GM12878 (cell line): ENCODE measurements at regions not wholly inside any gene's neighbourhood (a gene's known extent, or its start where the extent isn't known, plus 50 kb on each side); places are given as distances from the start of the nearest gene placed in this dataset.

Experiments
- ATAC-seq: fragments of 200-7000 bp; cut with Tn5 transposase; 3 replicates; pipeline ENCODE4 v1.9.1; 2020; ENCODE audit warnings: mild to moderate bottlenecking, moderate library complexity
- BruUV-seq: library from RNA; stranded (reverse); fragments of 400-500 nt; replicated peaks from 2 replicates; lab custom pipeline; 2021; lab: Mats Ljungman, UMichigan
- CTCF ChIA-PET: fragments of 300-600 bp; sonication (Branson Sonifier 250); formaldehyde crosslinking; extraction: SDS; loops from one replicate; lab custom pipeline; 2021; ENCODE audit warnings: inconsistent platforms; lab: Yijun Ruan, JAX
- POLR2A ChIA-PET: fragments of 350-600 bp; formaldehyde crosslinking; extraction: SDS; loops from one replicate; lab custom pipeline; 2021; ENCODE audit warnings: inconsistent platforms; lab: Charles Lee
- RAD21 ChIA-PET: fragments of 300-600 bp; sonication (Branson Sonifier 250); formaldehyde crosslinking; loops from one replicate; lab custom pipeline; 2023; ENCODE audit warnings: antibody characterized with exemption; ENCODE audit not compliant: unreplicated experiment; lab: Charles Lee
- SMC1A ChIA-PET: fragments of 300-600 bp; sonication (Branson Sonifier 250); formaldehyde crosslinking; loops from one replicate; lab custom pipeline; 2023; ENCODE audit not compliant: unreplicated experiment, uncharacterized antibody; lab: Charles Lee
- DNase-seq: peaks from one replicate; pipeline ENCODE4 v3.0.0-alpha.2; 2011; ENCODE audit warnings: low read depth, low spot score
- FAIRE-seq: peaks from 3 replicates; lab custom pipeline; 2011; peaks lifted over from hg19 to GRCh38; lab: Jason Lieb, UNC
- H2AFZ ChIP-seq: 2 replicates; pipeline ENCODE4 v1.6.0; 2011; ENCODE audit warnings: low read depth, low read length, control low read depth; ENCODE audit not compliant: control insufficient read depth
- H3K27ac ChIP-seq: 2 replicates; pipeline ENCODE4 v1.5.1; 2011; ENCODE audit warnings: control low read depth; ENCODE audit not compliant: control insufficient read depth, insufficient read depth
- H3K27me3 ChIP-seq, 2 experiments: replicated peaks in 1 of 2; 2 replicates each; pipeline versions ENCODE4 v1.6.0 to v1.6.1; 2011; ENCODE audit warnings: low read length in 1 of 2; ENCODE audit not compliant: control insufficient read depth in 2 of 2, insufficient read depth in 2 of 2
- H3K36me3 ChIP-seq, 2 experiments: 2 replicates each; pipeline ENCODE4 v1.5.1; 2011; ENCODE audit warnings: low read length in 1 of 2; ENCODE audit not compliant: control insufficient read depth in 2 of 2, insufficient read depth in 2 of 2
- H3K4me1 ChIP-seq: 2 replicates; pipeline ENCODE4 v1.6.1; 2011; ENCODE audit warnings: mild to moderate bottlenecking, low read length, moderate library complexity, mixed read lengths; ENCODE audit not compliant: control insufficient read depth, insufficient read depth
- H3K4me2 ChIP-seq: 2 replicates; pipeline ENCODE4 v1.6.0; 2011; ENCODE audit warnings: control low read depth; ENCODE audit not compliant: control insufficient read depth, insufficient read depth
- H3K4me3 ChIP-seq: fragments of 200-600 bp; sonication (generic); 2 replicates; pipeline ENCODE4 v1.5.1; 2016
- H3K79me2 ChIP-seq: 2 replicates; pipeline ENCODE4 v1.6.0; 2011; ENCODE audit warnings: low read length; ENCODE audit not compliant: control insufficient read depth, insufficient read depth
- H3K9ac ChIP-seq: 2 replicates; pipeline ENCODE4 v1.8.0; 2011; ENCODE audit warnings: low read length, control low read depth, mixed read lengths; ENCODE audit not compliant: control insufficient read depth, insufficient read depth
- H3K9me3 ChIP-seq: replicated peaks from 3 replicates; pipeline ENCODE4 v1.5.1; 2011; ENCODE audit warnings: mild to moderate bottlenecking, low read length; ENCODE audit not compliant: control insufficient read depth, insufficient read depth
- H4K20me1 ChIP-seq: 2 replicates; pipeline ENCODE4 v1.6.0; 2011; ENCODE audit not compliant: control insufficient read depth, insufficient read depth
- ATF7 ChIP-seq: fragments of 450-650 bp; IDR thresholded peaks from 2 replicates; pipeline ENCODE4 v1.6.1; 2016; ENCODE audit warnings: low read depth, mild to moderate bottlenecking
- BMI1 ChIP-seq: fragments of 450-650 bp; IDR thresholded peaks from 2 replicates; pipeline ENCODE4 v1.6.1; 2016; ENCODE audit warnings: mild to moderate bottlenecking, moderate library complexity, borderline replicate concordance
- CHD4 ChIP-seq: fragments of 200-600 bp; sonication (generic); IDR thresholded peaks from 2 replicates; pipeline ENCODE4 v1.6.1; 2016; ENCODE audit warnings: mild to moderate bottlenecking
- JUNB ChIP-seq: IDR thresholded peaks from 2 replicates; pipeline ENCODE4 v1.6.1; 2016; ENCODE audit warnings: antibody characterized with exemption, mild to moderate bottlenecking
- PAX8 ChIP-seq: fragments of 450-650 bp; IDR thresholded peaks from 2 replicates; pipeline ENCODE4 v1.6.1; 2017; ENCODE audit warnings: mild to moderate bottlenecking, moderate library complexity
- TARDBP ChIP-seq: IDR thresholded peaks from 2 replicates; pipeline ENCODE4 v1.6.1; 2016; ENCODE audit warnings: borderline replicate concordance
- ZZZ3 ChIP-seq: IDR thresholded peaks from 2 replicates; pipeline ENCODE4 v1.6.1; 2011; ENCODE audit warnings: low read depth; ENCODE audit not compliant: control insufficient read depth, insufficient read length
- WGBS: methylation state at CpG from one replicate; pipeline ENCODE4 v1.1.6; 2016; ENCODE audit warnings: low lambda C conversion rate; ENCODE audit not compliant: insufficient replicate concordance, insufficient coverage; ENCODE audit errors: missing lambda C conversion rate; 5-methylcytosine and 5-hydroxymethylcytosine counted together
- in situ Hi-C: fragments of 300-500 bp; cut with MboI; formaldehyde crosslinking; loops from 9 replicates; pipeline ENCODE4 v1.14.3; 2018; ENCODE audit warnings: mixed read lengths
- intact Hi-C: fragments of 100-400 bp; cut with micrococcal nuclease; formaldehyde crosslinking; loops from one replicate; pipeline ENCODE4 v1.14.2; 2022; ENCODE audit not compliant: unreplicated experiment
- TF ChIP-seq, protein P1 (sequence below): fragments of 450-650 bp; formaldehyde crosslinking; IDR thresholded peaks from 2 replicates; pipeline ENCODE4 v1.4.0; 2020; ENCODE audit warnings: mild to moderate bottlenecking, moderate library complexity
- TF ChIP-seq, protein P2 (sequence below): fragments of 450-650 bp; IDR thresholded peaks from 2 replicates; pipeline ENCODE4 v1.6.1; 2017; ENCODE audit warnings: mild to moderate bottlenecking

DNA sequence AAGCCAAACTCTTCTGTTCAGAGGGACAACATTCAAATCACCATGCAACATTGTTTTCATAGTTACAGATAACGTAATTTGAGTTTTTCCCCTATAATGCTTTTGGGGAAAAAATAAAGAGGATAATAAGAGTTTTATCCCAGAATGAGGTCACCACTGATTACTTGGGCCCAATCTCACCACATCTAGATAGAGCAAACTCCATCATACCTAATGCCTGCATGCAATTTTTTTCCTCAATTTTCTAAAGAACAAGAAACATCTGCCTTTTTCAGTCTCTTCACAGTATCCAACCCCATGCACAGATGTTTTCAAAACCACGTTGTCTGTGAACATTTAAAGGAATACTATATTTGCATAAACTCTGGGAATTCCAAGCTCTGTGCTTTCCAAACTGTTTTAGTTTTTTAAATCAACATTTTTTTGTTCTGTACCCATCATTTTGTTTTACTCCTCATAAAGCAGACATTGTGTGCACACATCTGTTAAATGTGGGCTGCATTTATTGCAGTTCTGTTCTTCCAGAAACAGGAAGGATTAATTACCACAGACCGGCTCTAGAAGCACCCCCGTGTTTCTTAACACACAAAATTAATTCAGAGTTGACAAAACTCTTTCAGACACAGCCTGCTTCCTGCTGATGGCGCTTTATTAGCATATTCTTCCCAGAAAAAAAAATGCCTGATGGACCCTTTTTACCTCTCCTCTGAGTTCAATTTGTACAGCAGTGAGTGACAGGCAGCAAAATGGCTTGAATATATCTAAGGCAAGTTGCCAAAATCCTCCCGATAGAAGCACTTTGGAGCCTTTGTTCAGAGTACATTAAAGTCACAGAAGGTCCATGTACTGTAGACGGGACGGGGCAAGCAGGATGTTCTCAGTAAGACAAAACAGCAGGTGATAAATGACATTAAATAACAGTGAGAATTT is 1171.9 kb downstream of the EFNB2 start:
- Histone ChIP-seq H3K36me3 (no peaks in the 10 kb centered on the region), H3K79me2 (no peaks in the 10 kb centered on the region), H3K9ac (no peak overlapping the region), H3K4me3 (no peak overlapping the region), H3K4me2 (no peak overlapping the region), H3K4me1 (no peaks in the 10 kb centered on the region), H3K27ac (no peak overlapping the region), H3K9me3 (no peaks in the 10 kb centered on the region), H4K20me1 (no peaks in the 10 kb centered on the region), H3K27me3 (no peaks in the 10 kb centered on the region), H2AFZ (no peak overlapping the region)
- in situ Hi-C loops (no loop called here), intact Hi-C loops (no loop called here)
- 7% methylated on average over 8 of the region's 8 CpGs for WGBS
- no TSS peak for BruUV-seq
- DNase-seq (no peak), FAIRE-seq (no peak), ATAC-seq (no peak)
- SMC1A ChIA-PET, result no interaction called here
- POLR2A ChIA-PET, result no interaction called here
- TF ChIP-seq ATF7, result no peak
- TF ChIP-seq PAX8, result no peak
- no peak for TF ChIP-seq ZZZ3
- no peak for TF ChIP-seq TARDBP
- no peak for TF ChIP-seq CHD4
- TF ChIP-seq BMI1, result no peak
- TF ChIP-seq, protein P1, sequence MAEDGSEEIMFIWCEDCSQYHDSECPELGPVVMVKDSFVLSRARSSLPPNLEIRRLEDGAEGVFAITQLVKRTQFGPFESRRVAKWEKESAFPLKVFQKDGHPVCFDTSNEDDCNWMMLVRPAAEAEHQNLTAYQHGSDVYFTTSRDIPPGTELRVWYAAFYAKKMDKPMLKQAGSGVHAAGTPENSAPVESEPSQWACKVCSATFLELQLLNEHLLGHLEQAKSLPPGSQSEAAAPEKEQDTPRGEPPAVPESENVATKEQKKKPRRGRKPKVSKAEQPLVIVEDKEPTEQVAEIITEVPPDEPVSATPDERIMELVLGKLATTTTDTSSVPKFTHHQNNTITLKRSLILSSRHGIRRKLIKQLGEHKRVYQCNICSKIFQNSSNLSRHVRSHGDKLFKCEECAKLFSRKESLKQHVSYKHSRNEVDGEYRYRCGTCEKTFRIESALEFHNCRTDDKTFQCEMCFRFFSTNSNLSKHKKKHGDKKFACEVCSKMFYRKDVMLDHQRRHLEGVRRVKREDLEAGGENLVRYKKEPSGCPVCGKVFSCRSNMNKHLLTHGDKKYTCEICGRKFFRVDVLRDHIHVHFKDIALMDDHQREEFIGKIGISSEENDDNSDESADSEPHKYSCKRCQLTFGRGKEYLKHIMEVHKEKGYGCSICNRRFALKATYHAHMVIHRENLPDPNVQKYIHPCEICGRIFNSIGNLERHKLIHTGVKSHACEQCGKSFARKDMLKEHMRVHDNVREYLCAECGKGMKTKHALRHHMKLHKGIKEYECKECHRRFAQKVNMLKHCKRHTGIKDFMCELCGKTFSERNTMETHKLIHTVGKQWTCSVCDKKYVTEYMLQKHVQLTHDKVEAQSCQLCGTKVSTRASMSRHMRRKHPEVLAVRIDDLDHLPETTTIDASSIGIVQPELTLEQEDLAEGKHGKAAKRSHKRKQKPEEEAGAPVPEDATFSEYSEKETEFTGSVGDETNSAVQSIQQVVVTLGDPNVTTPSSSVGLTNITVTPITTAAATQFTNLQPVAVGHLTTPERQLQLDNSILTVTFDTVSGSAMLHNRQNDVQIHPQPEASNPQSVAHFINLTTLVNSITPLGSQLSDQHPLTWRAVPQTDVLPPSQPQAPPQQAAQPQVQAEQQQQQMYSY (CRISPR knock-in tag), result no peak
- TF ChIP-seq JUNB, result no peak
- TF ChIP-seq, protein P2, sequence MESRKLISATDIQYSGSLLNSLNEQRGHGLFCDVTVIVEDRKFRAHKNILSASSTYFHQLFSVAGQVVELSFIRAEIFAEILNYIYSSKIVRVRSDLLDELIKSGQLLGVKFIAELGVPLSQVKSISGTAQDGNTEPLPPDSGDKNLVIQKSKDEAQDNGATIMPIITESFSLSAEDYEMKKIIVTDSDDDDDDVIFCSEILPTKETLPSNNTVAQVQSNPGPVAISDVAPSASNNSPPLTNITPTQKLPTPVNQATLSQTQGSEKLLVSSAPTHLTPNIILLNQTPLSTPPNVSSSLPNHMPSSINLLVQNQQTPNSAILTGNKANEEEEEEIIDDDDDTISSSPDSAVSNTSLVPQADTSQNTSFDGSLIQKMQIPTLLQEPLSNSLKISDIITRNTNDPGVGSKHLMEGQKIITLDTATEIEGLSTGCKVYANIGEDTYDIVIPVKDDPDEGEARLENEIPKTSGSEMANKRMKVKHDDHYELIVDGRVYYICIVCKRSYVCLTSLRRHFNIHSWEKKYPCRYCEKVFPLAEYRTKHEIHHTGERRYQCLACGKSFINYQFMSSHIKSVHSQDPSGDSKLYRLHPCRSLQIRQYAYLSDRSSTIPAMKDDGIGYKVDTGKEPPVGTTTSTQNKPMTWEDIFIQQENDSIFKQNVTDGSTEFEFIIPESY, result no peak
- RAD21 ChIA-PET, result no interaction called here
- CTCF ChIA-PET, result no interaction called here
